ENCODE measurements at regions not wholly inside any gene's neighbourhood (a gene's known extent, or its start where the extent isn't known, plus 50 kb on each side); places are given as distances from the start of the nearest gene placed in this dataset.

DNA sequence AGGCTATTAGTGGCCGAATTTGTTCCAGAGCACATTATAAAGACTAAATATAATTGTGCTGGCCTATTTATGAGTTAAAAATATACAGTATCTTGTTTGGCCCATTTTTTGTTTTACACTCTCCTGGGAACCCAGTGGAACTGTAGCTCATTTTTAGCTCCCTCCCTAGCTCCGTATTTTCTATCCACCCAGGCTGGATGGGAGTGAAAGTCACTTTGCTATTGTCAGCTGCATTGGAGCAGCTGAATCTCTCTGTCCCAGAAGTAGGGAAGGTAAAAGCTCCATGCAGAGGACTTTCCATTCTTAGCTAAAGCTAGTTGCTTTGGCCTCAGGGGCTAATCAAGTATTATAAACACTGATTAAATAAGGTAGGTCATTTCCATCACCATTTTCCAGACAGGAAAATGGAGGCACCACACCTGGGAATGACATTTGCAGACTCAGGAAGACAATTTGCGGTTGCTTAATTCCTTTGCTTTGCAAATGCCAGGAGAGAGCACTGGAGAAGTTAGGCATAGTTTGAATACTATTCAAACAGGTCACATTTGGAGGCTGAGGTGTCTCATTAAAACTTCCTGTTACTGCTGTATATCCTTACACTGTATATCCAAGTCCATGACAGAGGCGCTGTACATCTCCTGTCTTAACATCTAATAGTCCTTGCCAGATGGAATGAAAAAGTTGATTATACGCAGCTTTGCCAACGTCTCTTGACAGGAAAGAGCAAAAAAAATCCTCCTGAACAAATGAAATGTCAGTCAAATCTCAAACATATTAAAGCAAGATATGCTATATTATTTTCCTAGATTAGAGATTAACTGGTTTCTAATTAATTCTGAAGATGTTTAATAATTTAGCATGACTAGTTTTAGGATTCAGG lies 338.1 kb upstream of the KIRREL3 start:
- DNase-seq: no peak

- DNase-seq: no peak
Measured at GRCh38 chr11:127334466-127334865, 333.9 kb upstream of the KIRREL3 start.

GRCh38 chr11:127332896-127333295 lies 332.3 kb upstream of the KIRREL3 start:
- no peak for DNase-seq

GRCh38 chr11:127330044-127330443 lies 329.5 kb upstream of the KIRREL3 start:
- DNase-seq: no peak

DNA sequence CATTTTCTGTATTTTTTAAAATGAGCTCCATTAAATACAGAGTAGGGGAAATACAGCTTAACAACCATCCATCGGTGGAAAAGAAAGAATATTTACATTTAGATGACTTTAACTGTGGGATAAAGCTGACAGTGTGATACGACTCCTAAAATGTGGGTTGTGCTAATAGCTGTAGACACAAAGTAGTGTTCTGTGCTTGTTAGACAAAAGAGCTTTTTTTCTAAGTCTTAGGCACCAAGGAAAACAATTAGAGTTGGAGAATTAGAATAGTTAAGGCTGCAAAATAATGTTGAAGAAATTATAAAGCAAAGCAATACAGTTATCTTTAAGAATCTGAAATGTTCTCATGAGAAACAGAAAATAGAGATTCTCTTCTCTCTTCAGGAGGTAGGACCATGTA lies 307.7 kb upstream of the KIRREL3 start:
- no peak for DNase-seq

GRCh38 chr11:127307700-127308099 lies 307.1 kb upstream of the KIRREL3 start:
- DNase-seq: no peak

GRCh38 chr11:127304634-127305033 lies 304.1 kb upstream of the KIRREL3 start:
- DNase-seq: no peak

DNA sequence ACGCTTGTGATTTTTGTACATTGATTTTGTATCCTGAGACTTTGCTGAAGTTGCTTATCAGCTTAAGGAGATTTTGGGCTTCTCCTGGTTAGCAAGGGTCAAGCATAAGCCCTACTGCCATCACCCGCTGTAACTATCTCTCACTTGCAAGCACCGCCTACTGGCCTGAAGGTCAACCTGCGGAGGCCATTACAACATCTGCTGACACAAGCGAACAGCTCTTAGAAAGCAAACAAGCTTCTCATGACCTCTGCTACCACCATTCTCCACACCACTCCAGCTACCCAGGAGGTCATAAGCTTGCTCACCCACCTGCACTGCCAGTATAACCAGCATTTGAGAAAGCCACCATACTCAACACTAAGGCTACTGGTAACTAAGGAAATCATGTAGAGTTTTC lies 288.4 kb upstream of the KIRREL3 start:
- no peak for DNase-seq

DNA sequence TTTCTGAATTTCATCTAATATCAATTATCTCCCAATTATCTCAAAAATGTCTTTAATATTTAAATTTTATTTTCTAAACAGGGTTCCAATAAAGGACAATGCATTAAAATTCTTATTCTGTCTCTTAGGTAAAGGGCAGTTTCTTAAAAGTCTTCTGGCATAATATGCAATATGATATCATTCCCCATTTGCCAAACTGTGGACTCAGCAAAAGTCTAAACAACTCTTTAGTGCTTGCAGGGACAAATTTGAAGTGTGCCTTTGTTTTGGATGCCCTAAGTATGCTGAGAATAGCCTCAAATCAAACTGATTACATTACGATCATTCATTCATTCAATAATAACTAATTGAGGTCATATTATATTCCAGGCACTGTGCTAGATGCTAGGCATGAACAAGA lies 281.0 kb upstream of the KIRREL3 start:
- DNase-seq: no peak

- no peak for DNase-seq
Measured at GRCh38 chr11:127275774-127276173, 275.2 kb upstream of the KIRREL3 start.

GRCh38 chr11:127274328-127274676 lies 273.7 kb upstream of the KIRREL3 start:
- no peak for DNase-seq

- no peak for DNase-seq
Measured at GRCh38 chr11:127273593-127274327, 273.2 kb upstream of the KIRREL3 start.

- DNase-seq: no peak
Measured at GRCh38 chr11:127270851-127271250, 270.3 kb upstream of the KIRREL3 start.

GRCh38 chr11:127269911-127270310 lies 269.3 kb upstream of the KIRREL3 start:
- no peak for DNase-seq

DNA sequence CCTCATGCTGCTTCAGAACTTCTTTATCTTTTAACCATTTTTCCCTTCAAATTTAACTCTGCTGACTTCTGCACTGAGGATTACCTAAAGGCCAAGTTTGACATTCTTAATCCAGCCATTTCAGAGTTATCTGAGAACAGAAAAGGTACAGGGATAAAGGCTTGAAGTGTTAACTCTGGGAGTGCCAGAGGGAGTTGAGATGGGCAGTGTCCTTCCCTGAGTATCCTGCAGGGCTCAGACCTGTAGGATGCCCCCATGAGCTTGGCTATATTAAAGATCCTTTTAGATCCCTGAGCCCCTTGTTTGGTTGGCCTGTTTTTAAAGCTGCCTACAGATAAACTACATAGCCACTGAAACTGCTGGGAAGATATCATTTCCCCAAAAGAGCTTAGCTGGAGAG lies 268.4 kb upstream of the KIRREL3 start:
- DNase-seq: no peak

- DNase-seq: no peak
Measured at GRCh38 chr11:127268521-127268920, 268.0 kb upstream of the KIRREL3 start.

DNA sequence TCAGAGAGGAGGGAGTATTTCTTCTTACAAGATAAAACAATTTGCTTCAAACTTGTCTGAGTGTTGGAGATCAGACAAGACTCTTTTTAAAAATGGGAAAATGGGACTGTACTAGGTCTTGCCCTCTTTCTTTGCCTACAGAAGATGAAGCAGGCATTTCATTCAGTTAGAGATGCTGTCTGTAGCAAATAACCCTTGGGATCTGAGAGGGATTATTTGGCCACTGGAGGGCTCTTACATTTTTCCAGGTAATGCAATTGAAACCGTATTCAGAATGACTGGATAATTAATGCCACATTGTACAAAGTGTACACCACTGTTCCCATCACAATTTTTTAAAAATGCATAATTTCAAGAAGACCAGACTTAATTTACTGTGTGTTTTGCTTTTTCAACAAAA lies 258.5 kb upstream of the KIRREL3 start:
- DNase-seq: no peak

DNA sequence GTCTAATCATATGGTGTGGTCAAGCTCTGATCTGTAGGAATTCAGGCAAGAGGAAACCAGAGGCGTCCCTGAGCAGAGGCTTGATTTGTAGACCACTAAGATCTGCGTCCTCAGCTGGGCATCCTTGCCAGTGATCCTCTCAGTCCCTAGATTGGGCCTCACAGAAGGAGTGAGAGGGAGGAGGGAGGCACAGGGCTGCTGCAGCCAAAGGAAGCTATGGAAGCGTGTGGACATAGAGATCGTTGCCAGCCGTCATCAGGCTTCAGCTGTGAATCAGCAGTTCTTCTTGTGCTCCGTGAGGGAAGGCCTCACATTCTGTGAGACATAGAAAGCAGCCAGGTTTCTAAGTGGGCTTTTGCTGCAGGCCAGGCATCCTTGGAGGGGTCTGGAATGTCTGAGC lies 254.6 kb upstream of the KIRREL3 start:
- peak; percentile 15 for DNase-seq

- no peak for DNase-seq
Measured at GRCh38 chr11:127252321-127252720, 251.8 kb upstream of the KIRREL3 start.

DNA sequence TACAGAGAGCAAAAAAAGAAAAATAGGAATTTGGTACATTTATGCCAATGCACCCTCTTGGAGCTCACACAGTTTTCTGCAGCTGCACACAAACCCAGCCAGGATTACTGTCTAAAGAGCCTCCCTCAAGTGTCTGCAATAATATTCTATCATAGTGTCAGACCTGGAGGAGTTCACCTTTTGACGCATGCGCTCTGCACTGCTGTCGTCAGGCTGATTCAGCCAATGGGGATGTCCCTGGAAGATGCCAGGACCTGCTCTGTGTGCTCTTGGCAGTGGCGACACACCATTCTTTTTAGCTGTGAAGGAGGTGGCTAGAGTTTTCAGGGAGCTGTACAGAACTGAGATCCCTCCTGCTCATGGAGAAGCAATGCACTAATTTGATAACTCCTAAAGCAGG lies 249.0 kb upstream of the KIRREL3 start:
- DNase-seq: no peak

DNA sequence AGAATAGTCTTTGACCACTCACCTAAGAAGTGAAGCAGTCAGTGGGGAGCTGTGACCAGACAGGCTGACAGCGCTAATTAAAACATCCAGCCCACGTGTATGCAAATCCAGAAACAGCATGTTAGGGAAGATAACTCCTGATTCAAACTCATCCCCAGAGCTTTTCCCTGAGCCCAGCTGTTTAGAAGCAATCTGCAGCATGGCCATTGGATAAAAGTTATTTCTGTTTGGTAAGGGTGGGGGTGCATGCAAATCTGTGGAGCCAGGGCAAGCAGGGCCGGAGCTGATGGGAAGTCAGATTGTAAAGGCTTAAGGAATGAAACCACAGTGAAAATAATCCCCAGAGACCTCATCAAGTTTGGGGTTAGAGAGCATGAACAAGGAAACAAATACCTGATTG lies 247.9 kb upstream of the KIRREL3 start:
- no peak for DNase-seq

GRCh38 chr11:127247261-127247851 lies 246.8 kb upstream of the KIRREL3 start:
- DNase-seq: no peak

GRCh38 chr11:127242676-127243075 lies 242.1 kb upstream of the KIRREL3 start:
- DNase-seq: no peak
